Astrocyte (in vitro differentiated cells and primary cell): ENCODE measurements at regions not wholly inside any gene's neighbourhood (a gene's known extent, or its start where the extent isn't known, plus 50 kb on each side); places are given as distances from the start of the nearest gene placed in this dataset.
"Not testable (repeated sequence)": the region's sequence is repeated elsewhere in the genome, so short reads cannot be mapped to it uniquely, and the experiment has no call there.

Experiments
- EZH2 ChIP-seq: IDR thresholded peaks from 2 replicates; pipeline ENCODE4 v1.6.1; 2012; ENCODE audit warnings: mild to moderate bottlenecking, low read length, inconsistent platforms; ENCODE audit not compliant: insufficient read depth
- TF ChIP-seq, protein P1 (sequence below): IDR thresholded peaks from 2 replicates; pipeline ENCODE4 v1.5.1; 2011; ENCODE audit warnings: low read depth, mild to moderate bottlenecking, inconsistent platforms, low read length, moderate library complexity; ENCODE audit not compliant: insufficient read depth

DNA sequence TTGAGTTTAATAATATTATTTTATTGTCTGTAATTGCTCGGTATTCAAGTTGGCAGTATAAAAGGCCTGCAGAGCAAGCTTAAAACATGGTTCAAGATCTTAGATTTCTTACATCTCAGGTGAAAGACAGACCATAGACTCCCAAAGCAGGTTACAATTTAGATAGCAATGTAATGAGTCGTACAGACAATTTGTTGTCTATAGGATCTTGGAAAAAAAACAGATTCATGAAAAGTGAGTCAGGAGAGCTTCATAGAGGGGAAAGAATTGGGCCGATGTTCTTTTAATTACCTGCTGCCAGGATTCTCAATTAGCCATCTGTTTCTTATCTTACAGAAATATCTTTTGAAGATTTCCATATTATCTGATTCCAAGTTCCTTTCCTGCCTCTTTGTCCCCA lies 111.5 kb upstream of the IKBKE start:
- TF ChIP-seq, protein P1, sequence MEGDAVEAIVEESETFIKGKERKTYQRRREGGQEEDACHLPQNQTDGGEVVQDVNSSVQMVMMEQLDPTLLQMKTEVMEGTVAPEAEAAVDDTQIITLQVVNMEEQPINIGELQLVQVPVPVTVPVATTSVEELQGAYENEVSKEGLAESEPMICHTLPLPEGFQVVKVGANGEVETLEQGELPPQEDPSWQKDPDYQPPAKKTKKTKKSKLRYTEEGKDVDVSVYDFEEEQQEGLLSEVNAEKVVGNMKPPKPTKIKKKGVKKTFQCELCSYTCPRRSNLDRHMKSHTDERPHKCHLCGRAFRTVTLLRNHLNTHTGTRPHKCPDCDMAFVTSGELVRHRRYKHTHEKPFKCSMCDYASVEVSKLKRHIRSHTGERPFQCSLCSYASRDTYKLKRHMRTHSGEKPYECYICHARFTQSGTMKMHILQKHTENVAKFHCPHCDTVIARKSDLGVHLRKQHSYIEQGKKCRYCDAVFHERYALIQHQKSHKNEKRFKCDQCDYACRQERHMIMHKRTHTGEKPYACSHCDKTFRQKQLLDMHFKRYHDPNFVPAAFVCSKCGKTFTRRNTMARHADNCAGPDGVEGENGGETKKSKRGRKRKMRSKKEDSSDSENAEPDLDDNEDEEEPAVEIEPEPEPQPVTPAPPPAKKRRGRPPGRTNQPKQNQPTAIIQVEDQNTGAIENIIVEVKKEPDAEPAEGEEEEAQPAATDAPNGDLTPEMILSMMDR: not testable (repeated sequence)
- TF ChIP-seq EZH2: not testable (repeated sequence)
